ENCODE measurements at regions not wholly inside any gene's neighbourhood (a gene's known extent, or its start where the extent isn't known, plus 50 kb on each side); places are given as distances from the start of the nearest gene placed in this dataset.
"Not testable (repeated sequence)": the region's sequence is repeated elsewhere in the genome, so short reads cannot be mapped to it uniquely, and the experiment has no call there.

DNA sequence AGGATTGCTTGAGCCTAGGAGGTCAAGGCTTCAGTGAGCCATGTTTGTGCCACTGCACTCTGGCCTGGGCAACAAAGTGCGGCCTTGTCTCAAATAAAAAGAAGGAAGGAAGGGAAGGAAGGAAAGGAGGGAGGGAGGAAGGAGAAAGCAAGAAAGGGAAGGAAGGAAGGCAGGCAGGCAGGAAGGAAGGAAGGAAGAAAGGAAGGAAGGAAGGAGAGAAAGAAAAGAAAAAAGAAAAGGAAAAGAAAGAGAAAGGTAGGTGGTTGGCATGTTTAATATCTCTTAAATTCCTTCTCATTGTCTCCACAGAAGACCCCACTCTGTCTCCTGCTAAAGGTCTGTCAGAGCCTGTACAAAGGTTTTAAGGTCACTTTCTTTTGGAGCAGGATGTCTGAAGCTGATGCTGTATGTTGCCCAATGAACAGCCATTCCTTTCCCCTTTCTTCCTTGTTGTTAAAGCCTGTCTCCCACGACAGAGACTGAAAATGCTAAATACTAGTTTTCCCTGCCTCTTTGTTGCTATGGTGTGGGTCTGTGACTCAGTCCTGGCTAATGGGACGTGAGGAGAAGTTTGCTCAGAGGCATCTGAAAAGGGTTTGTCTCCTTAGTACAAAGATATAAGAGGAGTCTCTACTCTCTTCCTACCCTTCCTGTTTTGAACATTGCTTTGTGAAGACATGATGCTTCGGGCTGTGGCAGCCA, 213.3 kb downstream of the PCSK1 start:
- in situ Hi-C loops (cut with HindIII; ENCODE audit: low sequenced_read_pairs) = no loop called here

DNA sequence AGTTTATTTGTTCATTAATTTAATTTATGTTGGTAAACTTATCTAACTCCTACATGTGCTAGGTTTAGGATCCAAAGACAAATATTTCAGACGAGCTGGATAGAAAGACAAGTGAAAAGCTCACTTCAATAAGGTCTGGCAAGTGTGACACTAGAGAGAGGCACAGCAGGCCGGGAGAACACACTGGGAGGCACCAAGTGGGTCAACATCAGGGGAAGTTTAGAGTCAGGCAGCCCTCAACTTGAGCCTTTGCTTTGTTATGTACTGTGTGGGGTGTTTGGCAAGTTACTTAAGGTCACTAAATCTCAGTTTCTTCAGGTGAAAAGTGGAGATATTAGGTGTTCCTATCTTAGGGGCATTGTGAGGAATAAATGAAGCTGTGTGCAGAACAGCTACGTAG, 214.4 kb downstream of the PCSK1 start:
- in situ Hi-C loops (cut with HindIII; ENCODE audit: low sequenced_read_pairs) = no loop called here

DNA sequence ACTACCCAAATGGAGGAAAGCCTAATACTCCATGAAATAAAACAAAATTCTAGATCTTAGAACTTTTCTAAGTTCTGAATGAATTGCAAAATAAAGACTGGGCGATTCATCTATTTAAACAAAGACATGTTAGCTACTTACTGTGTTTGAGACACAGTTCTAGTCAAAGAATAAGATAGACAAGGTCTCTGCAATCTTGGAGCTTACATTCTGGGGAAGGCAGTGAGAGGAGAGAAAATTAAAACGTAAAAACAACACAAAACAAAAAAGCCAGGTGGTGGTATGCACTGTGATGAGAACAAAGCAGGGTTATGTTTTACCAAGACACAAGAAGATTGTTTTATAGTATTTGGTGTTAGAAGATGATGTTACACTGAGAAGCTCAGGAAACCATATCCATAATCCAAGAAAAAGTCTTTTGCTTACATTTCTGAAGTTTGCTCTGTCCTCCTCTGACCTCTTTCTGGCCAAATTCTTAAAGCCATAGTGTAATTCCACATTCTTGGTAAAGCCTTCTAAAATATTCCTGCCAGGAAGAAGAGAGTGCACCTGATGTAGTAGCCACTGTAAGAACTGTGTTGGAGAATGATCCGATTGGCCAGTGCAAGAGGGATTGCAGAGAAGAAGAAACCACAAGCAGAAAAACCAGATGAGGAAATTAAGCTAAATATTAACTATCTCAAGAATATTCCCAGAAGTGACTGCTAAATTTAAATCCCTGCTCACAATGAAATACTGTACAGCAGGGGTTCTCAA, 218.4 kb downstream of the PCSK1 start:
- in situ Hi-C loops (cut with HindIII; ENCODE audit: low sequenced_read_pairs) = no loop called here

DNA sequence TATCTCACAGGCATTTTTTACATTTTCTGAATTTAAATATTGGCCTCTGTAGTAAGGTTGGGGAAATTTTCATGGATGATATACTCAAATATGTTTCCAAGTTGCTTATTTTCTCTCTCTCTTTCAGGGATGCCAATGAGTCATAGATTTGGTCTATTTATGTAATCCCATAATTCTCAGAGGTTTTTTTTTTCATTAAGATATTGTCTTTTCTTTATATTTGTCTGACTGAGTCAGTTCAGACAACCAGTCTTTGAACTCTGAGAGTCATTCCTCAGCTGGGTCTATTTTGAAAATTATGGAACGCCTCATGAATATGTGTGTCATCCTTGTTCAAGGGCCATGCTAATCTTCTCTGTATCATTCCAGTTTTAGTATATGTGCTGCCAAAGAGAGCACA, 223.2 kb downstream of the PCSK1 start:
- in situ Hi-C loops (cut with HindIII; ENCODE audit: low sequenced_read_pairs) = no loop called here

DNA sequence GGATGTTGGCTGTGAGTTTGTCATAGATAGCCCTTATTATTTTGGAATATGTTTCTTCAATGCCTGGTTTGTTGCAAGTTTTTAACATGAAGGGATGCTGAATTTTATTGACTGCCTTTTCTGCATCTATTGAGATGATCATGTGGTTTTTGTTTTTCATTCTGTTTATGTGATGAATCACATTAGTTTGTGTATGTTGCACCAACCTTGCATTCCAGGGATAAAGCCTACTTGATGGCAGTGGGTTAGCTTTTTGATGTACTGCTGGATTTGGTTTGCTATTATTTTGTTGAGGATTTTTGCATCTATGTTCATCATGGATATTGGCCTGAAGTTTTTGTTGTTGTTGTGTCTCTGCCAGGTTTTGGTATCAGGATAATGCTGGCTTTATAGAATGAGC, 225.6 kb downstream of the PCSK1 start:
- in situ Hi-C loops (cut with HindIII; ENCODE audit: low sequenced_read_pairs) = no loop called here

DNA sequence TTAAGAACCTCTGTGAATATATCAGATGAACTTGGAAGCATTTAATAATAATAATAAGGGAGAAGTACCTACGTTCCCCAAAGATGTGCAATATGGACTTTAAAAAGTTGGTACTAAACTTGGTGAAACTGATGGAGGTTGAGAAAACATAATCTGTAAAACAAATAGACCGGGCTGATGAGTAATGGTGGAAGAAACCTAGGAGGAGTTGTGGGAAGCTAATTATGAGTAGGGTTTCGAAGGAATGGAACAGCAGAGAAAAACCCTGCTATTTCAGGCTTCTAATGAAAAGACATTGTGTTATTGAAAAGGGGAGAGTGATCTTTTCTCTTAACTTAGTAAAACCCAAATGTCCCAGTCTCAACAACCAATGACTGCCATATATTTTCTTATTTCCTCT, 229.3 kb downstream of the PCSK1 start:
- in situ Hi-C loops (cut with HindIII; ENCODE audit: low sequenced_read_pairs) = no loop called here

DNA sequence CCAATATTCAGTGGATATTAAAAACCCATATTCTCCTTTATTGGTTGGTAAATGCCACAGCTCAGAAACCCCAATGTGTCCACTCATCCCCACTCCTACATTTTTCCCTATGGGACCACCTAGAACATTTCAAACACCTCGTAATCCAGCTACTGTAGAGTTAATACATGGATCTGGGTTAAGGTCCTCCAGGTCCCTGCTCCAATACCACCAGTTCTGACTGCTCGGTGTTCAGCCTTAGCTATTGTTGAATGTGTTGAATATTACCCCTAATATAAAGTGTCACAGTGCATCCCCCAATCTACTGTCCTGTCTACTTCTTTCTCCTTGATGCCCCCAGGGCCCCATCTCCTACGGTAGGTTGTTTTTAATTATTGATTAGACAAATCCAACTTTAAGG, 231.5 kb downstream of the PCSK1 start:
- in situ Hi-C loops (cut with HindIII; ENCODE audit: low sequenced_read_pairs) = no loop called here

DNA sequence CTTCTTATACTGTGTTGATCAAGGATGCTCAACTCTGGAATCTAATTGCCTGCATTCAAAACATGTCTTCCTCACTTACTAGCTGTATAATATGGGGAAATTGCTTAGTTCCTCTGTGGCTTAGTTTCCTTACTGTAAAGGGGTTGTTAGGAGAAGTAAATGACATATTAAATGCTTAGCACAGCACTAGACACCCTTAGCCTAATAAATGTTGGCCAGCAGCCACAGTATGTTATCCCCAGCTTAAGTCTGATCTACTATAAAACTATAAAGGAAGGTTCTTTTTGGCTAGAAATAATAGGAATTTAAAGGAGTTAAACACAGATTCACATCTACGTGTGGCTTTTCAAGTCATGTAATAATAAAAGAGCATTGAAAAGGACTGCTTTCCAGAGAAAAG, 232.4 kb downstream of the PCSK1 start:
- in situ Hi-C loops (cut with HindIII; ENCODE audit: low sequenced_read_pairs) = no loop called here

DNA sequence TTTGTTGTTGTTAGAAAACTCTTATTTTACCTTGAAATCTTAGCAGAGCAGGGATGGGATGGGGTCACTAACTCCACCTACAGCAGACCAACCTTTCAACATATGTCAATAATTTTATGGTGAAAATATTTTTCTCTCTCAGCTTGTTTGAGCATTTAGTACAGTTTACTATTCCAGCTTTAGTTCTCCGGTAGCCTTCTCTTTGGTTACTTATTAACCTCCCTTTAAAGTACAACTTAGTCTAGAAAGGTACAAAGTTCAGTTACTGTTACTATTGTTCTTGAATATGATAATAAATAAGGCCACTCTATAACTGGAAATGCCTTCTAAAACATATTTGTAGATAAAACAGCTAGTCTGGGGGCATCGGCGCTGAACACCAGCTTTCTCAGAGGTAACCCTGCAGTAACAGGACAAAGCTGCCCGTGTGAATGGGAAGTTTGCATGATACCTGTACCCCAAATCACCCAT, 233.3 kb downstream of the PCSK1 start:
- in situ Hi-C loops (cut with HindIII; ENCODE audit: low sequenced_read_pairs) = no loop called here

DNA sequence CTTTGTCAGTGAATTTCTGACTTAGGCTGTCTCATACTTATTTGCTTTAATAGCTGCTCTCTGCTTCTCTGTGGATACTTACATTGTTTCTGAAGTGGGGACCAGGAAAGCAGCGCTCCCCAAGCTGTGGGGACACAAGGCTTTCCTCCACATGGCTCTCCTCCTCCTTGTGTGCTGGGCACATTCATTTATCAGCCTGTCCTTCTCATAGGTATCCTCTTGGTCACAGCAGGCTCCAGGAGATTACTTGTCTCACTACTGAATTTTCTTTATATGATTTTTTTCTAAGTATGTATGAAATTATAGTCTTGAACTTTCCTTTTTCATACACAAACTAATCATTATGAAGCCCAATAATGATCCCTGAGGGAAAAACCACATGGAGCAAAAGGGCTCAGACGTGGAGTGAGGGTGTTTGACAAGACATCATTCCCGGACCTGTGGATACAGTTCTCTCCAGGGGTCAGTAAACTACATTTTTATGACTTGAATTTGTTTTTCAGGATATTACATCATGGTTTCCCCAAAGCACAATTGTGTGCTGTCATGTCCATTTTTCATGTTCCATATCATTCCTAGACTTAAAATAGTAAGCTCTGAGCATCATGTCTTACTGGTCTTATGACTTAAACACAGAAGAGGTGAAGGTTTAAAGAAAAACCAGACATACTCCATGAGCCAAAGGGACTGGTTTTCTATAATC, 234.5 kb downstream of the PCSK1 start:
- in situ Hi-C loops (cut with HindIII; ENCODE audit: low sequenced_read_pairs) = no loop called here

DNA sequence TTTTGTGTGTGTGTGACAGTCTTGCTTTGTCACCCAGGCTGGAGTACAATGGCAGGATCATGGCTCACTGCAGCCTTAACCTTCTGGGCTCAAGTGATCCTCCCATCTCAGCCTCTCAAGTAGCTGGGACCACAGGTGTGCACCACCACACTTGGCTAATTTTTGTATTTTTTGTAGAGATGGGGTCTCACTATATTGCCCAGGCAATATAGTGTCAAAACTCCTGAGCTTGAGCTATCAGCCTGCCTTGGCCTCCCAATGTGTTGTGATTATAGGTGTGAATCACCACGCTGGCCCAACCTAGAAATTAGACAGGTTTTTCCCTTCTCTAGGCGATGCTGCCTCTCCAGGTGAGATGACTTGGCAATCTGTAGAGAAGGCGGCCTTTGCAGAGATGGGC, 235.3 kb downstream of the PCSK1 start:
- in situ Hi-C loops (cut with HindIII; ENCODE audit: low sequenced_read_pairs) = not testable (repeated sequence)

DNA sequence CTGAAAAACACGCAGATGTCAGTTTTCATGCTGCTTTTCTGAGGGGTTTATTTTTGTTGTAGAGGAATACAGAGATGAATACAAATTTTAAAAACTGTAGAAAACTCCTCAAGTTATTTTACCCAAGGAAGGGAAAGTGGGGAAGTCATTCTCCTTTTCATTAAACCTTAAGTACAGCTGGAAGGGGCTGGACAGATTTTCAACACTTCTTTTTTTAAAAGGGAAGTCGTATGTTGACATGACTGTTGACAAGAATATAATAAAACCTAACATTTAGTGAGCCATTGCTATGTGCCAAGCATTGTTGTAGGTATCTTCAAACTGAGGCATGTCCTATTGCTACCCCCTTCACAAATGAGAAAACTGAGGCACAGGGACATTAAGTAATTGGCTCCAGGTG, 235.7 kb upstream of the ELL2 start:
- in situ Hi-C loops (cut with HindIII; ENCODE audit: low sequenced_read_pairs) = no loop called here

DNA sequence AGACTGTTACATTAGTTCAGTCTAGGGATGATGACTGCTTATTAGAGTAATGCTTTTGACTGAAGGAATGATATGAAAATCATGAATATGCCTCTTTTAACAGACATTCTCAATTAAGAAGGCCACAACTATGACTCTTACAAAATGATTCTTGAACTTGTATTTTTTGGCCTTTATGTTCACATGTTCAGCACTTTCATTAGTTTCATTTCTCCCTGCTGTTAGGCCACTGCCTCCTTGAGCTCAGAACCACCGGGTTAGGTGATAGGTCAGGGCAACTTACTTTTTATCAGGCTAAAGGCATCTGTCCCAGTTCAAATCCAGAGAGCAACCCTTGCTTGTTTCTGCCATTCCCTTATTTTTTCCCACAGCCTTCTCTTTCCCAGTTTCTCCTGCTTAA, 235.2 kb upstream of the ELL2 start:
- in situ Hi-C loops (cut with HindIII; ENCODE audit: low sequenced_read_pairs) = no loop called here

DNA sequence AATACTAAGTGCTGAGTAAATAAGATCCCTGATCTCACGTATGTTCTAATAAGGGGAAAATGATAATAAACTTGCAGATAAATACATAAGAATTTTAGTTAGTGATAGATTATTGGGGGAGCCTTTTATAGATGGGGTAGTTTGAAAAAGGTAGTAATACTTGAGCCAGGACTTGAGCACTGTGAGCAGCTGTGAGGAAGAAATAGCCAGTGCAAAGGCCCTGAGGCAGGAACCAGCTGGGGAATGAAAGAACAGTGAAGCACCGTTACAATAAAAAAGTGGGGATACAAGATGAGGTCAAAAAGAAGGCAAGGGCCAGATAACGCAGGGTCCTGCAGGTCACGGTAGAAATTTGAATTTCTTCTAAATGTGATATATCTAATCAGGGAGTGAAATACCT, 234.8 kb upstream of the ELL2 start:
- in situ Hi-C loops (cut with HindIII; ENCODE audit: low sequenced_read_pairs) = no loop called here

DNA sequence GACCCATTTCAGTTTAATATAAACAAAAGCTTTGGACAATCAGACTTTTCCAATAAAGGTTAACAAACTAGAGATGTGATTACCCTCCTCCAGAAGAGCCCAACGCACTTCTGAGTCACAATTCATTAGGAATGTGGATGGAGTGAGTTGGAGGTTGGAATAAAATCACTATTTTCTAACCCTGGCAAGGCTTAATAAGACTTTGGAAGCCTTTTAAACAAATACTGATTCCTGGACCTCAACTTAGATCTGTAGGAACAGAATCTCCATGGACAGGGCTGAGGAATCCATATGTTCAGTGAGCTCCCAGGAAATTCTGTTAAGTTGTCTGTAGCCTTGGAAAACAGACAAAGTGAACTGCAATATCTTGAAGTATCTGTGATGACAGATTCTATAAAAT, 233.5 kb upstream of the ELL2 start:
- in situ Hi-C loops (cut with HindIII; ENCODE audit: low sequenced_read_pairs) = no loop called here

DNA sequence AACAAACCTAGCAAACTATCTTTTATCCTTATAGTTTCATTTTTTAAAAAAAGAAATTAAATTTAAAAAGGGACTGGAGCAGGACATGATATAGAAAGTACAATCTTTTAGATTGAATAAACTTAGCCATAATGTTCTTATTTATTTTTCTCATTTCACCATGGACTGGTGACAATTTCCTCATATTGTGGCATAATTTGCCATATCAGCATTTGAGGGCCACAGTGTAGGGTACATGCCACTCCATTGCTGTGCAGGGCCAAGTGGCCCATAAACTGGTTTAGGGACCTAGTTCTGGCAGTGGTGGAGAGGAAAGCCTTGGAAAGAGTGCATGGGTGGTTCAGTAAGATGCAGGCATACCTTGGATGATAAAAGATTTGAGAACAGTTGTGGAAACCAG, 232.9 kb upstream of the ELL2 start:
- in situ Hi-C loops (cut with HindIII; ENCODE audit: low sequenced_read_pairs) = no loop called here

DNA sequence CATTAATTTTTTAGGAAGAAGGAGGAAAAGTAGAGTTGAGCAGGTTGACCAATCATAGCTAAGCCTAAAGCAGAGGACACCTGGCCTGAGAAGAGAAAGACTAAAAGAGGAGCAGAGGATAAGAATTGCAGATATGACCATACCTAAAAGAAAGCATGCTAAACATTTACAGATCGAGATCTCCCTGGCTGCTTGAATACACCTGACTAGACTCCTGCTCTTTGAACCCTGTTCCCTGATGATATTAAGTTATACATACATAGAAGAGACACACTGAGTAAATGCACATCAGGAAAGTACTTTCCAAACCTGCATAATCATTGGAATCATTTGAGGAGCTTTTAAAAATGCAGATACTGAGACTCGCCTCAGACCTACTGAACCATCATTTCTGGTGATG, 232.3 kb upstream of the ELL2 start:
- in situ Hi-C loops (cut with HindIII; ENCODE audit: low sequenced_read_pairs) = no loop called here

DNA sequence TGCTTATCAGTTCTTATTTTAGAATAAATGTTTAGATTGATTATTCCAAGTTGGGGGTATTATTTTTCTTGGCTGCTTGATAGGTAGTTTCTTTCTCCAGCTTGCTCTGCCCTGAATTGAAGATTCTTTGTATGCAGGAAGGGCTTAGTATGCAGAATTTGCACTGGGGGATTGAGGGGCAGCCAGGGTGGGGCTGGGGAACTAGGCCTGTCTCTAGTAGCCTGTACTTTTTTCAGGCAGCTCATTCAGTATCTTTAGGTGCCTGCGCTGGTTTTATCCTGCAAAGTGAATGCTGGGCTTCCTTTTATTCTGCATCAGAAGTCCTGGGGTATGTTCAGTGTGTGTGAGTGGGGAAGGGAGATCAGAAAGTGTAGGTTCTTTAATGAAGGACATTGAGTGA, 228.3 kb upstream of the ELL2 start:
- in situ Hi-C loops (cut with HindIII; ENCODE audit: low sequenced_read_pairs) = loop anchor here (5.0 kb wide), 1 partner anchor 67 kb away; no protein-coding TSS in a partner anchor

DNA sequence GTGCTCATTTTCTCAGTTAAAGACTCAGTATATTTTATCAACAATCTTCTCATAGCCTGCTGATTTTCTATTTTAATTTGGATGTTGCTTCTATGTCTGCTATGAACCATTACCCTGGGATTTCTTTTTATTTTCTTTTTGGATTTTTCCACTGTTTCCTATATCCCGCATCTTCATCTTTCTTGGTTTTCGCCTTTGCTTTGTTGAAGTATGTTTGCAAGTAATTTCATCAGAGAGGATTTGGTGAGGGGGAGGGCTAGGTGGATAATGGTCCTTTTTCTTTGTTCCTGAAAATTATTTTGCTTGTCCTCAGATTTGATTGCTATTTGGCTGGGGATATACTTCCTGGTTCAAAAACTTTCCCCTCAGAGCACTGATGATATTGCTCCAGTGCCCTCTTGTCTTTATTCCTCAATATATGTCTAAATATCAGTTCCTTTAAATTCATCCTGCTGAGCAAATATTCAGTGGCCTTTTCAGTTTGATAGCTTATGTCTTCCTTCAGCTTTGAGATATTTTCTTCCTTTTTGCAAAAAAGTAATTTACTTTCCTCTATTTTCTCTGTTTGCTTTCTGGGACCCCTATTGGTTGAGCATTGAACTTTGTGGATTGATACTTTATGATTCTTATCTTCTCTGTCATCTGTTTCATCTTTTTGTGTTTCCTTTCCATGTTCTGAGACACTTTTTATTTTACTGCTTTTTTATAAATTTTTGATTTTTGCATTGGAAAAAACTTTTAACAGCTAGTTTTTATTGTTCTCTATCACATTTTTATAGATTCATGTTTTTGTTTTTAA, 227.6 kb upstream of the ELL2 start:
- in situ Hi-C loops (cut with HindIII; ENCODE audit: low sequenced_read_pairs) = loop anchor here (5.0 kb wide), 1 partner anchor 68 kb away; no protein-coding TSS in a partner anchor

DNA sequence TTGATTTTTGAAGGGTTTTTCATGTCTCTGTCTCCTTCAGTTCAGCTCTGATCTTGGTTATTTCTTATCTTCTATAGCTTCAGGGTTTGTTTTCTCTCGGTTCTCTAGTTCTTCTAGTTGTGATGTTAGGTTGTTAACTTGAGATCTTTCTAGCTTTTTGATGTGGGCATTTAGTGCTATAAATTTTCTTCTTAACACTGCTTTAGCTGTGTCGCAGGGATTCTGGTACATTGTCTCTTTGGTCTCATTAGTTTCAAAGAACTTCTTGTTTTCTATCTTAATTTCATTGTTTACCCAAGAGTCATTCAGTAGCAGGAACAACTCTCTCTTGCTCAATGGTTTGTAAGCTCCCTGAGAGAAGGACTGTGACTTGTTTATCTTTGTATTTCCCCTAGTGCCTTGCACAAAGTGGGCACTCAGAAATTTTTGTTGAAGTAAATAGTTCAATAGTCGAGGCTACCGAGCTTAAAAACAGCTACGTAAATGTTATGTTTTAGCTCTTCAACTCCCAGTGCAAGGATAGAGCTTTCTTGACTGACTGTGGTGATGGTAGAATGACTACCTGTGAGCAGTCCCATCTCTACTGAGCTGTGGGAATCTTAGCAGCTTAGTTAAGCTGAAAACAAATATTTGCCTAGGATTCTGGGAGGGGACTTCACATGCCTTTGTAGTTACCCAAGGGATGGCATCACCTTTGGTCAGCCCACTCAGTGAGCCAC, 225.8 kb upstream of the ELL2 start:
- in situ Hi-C loops (cut with HindIII; ENCODE audit: low sequenced_read_pairs) = loop anchor here (5.0 kb wide), 1 partner anchor 70 kb away; no protein-coding TSS in a partner anchor
